ENCODE measurements at regions not wholly inside any gene's neighbourhood (a gene's known extent, or its start where the extent isn't known, plus 50 kb on each side); places are given as distances from the start of the nearest gene placed in this dataset.

DNA sequence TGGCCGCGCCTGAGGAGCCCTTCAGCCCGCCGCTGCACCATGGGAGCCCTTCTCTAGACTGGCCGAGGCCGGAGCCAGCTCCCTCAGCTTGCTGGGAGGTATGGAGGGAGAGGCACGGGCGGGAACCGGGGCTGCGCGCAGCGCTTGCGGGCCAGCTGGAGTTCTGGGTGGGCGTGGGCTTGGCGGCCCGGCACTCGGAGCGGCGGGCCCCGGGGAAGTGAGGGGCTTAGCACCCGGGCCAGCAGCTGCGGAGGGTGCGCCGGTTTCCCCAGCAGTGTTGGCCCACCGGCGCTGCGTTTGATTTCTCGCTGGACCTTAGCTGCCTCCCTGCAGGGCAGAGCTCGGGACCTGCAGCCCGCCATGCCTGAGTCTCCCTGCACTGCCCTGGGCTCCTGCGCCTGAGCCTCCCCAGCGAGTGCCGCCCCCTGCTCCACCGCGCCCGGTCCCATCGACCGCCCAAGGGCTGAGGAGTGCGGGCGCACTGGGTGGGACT is 1890.0 kb upstream of the PCDH20 start:
- TF ChIP-seq CTCF (conservative IDR thresholded peaks at IDR 0.05; ENCODE audit: low read depth) = no peak
- ChIA-PET POLR2A (ENCODE audit: low non-redundant PET) (no interaction called here), CTCF (interaction anchor here (1.2 kb wide), 1 partner anchor 125 kb away, joined by 4 read pairs; no protein-coding TSS in a partner anchor)

DNA sequence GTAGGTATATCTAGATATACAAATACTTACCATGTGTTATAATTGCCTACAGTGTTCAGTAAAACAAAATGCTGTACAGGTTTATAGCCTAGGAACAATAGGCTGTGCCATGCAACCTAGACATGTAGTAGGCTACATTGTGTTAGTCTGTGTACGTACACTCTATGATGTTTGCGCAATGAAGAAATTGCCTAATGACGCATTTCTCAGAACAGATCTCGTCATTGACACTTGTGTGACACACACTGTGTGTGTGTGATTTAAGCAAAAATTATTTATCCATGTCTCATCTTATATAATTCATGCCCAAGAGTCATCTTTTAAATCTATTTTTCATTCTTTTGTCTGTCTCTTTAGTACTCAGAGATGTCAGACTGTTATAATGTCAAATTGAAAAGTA is 1888.8 kb upstream of the PCDH20 start:
- H3K27ac ChIP-seq = no peak overlapping the region
- no peak for DNase-seq (ENCODE audit: low spot score)
- POLR2A ChIA-PET (ENCODE audit: low non-redundant PET) = no interaction called here
- no peak for TF ChIP-seq CTCF (conservative IDR thresholded peaks at IDR 0.05; ENCODE audit: low read depth)
- CTCF ChIA-PET = no interaction called here

More for the DNA sequence above, 1890.0 kb upstream of the PCDH20 start:
- DNase-seq (ENCODE audit: low spot score) = no peak
- H3K27ac ChIP-seq = no peak overlapping the region

DNA sequence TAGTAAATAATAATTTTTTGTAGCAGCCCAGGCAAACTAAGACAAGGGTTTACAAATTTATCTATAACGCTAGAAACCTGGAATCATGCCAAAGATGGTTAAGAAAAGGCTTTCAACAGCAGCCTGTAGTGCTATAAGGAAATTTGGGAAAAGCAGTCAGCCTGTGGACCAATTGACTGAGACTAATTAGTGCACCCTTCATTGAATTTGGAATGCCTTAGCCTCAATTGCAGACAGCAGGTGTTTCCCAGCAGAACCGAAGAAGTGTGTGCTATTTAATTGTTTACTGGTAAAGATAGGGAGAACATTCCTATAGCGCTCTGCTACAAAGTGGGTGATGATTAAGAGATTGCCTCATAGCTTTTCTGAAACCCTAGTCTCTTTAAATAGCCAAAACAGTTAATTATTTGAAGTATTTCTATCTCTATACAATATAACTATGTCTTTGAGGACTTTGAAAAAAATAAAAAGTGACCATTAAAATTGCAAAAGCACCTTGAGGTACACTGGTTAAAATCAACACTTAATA is 1884.3 kb upstream of the PCDH20 start:
- ChIA-PET CTCF (interaction anchor here (0.6 kb wide), 1 partner anchor 340 kb away, joined by 4 read pairs; no protein-coding TSS in a partner anchor), POLR2A (ENCODE audit: low non-redundant PET) (no interaction called here)
- TF ChIP-seq CTCF (conservative IDR thresholded peaks at IDR 0.05; ENCODE audit: low read depth) = no peak
- no peak overlapping the region for H3K27ac ChIP-seq
- DNase-seq (ENCODE audit: low spot score) = no peak

DNA sequence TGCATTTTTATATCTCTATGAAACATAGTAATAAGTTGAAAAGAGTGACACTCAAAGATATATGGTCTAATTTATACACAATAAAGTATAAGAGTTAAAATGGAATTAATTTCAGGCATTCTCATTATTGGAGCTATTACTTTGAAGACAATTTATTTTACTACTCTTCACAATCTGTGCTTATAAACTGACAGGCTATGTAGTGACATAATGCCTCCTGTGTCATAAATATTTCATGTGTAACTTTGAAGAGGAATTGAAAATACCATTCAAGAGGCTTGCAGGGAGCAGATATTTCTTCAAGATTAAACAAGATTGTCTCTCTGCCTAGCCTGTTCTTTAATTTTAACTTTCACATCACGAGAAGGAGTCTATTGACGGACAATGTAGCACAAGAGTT is 1881.5 kb upstream of the PCDH20 start:
- no peak for TF ChIP-seq CTCF (conservative IDR thresholded peaks at IDR 0.05; ENCODE audit: low read depth)
- POLR2A ChIA-PET (ENCODE audit: low non-redundant PET) = no interaction called here
- CTCF ChIA-PET = no interaction called here
- no peak overlapping the region for H3K27ac ChIP-seq
- no peak for DNase-seq (ENCODE audit: low spot score)

DNA sequence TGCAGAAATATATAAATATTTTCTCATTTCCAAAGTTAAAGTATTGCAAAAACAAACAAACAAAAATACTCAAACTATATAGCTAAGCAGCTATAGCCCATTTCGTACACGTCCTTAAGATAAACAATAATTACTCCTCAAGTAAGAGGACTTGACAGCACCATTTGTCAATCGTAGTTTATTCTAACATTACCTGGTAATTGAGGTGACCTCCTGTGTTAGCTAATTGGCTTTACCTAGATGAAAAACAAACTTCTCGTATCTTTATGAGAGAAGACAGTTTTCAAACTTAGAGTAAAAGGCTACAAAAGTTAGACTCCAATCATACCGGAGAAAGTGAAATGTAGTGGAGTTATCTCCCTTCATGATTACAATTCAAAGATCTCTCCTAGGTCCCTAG is 1876.1 kb upstream of the PCDH20 start:
- ChIA-PET POLR2A (ENCODE audit: low non-redundant PET) (no interaction called here), CTCF (interaction anchor here (0.7 kb wide), 1 partner anchor 1118 kb away, joined by 3 read pairs; no protein-coding TSS in a partner anchor)
- TF ChIP-seq CTCF (conservative IDR thresholded peaks at IDR 0.05; ENCODE audit: low read depth) = no peak
- no peak overlapping the region for H3K27ac ChIP-seq
- no peak for DNase-seq (ENCODE audit: low spot score)

DNA sequence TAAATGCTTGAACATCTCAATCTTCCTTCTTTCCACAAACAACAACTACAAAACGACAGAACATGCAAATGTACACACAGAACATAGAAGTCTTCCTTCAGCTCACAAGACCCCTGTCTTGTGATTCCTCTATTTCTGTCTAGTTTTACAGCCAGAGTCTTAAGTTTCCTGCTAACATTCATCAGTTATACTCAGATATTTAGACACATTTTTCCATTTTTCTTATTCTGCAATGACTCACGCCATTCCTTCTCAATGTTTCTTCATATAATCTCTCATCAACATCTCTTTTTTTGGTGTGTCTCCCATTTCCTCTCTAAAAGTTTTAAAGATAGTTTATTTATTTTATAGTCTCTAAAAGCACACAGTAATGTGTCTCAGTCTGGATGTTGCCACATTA is 1872.9 kb upstream of the PCDH20 start:
- no peak for DNase-seq (ENCODE audit: low spot score)
- TF ChIP-seq CTCF (conservative IDR thresholded peaks at IDR 0.05; ENCODE audit: low read depth) = no peak
- ChIA-PET POLR2A (ENCODE audit: low non-redundant PET) (no interaction called here), CTCF (no interaction called here)
- no peak overlapping the region for H3K27ac ChIP-seq
